BE2C (cell line): ENCODE measurements at regions not wholly inside any gene's neighbourhood (a gene's known extent, or its start where the extent isn't known, plus 50 kb on each side); places are given as distances from the start of the nearest gene placed in this dataset.

Source experiments
- DNase-seq: peaks from one replicate; pipeline ENCODE4 v3.0.0-alpha.2; 2020
- H3K27me3 ChIP-seq: fragments of 250-450 bp; sonication (Bioruptor Pico); 2 replicates; pipeline ENCODE4 v1.5.1; 2020; ENCODE audit warnings: mild to moderate bottlenecking
- H3K36me3 ChIP-seq: fragments of 250-450 bp; sonication (Bioruptor Pico); 2 replicates; pipeline ENCODE4 v1.5.1; 2020; ENCODE audit warnings: mild to moderate bottlenecking
- H3K4me1 ChIP-seq: fragments of 250-450 bp; sonication (Bioruptor Pico); 2 replicates; pipeline ENCODE4 v1.5.1; 2020
- H3K4me3 ChIP-seq: 2 replicates; pipeline ENCODE4 v1.5.1; 2011; ENCODE audit warnings: low read depth, low read length
- H3K9me3 ChIP-seq: fragments of 250-450 bp; sonication (Bioruptor Pico); 2 replicates; pipeline ENCODE4 v1.5.1; 2020
- CTCF ChIP-seq: IDR thresholded peaks from 2 replicates; pipeline ENCODE4 v1.5.1; 2012; ENCODE audit warnings: mild to moderate bottlenecking, low read depth, low read length

GRCh38 chr20:36090223-36090622 is 64.3 kb upstream of the EPB41L1 start:
- Histone ChIP-seq H3K4me1 (no peaks in the 10 kb centered on the region), H3K9me3 (no peaks in the 10 kb centered on the region), H3K27me3 (peaks cover 31% of the 10 kb centered on the region), H3K36me3 (no peaks in the 10 kb centered on the region), H3K4me3 (no peak overlapping the region)
- TF ChIP-seq CTCF: no peak
- no peak for DNase-seq

- Histone ChIP-seq H3K27me3 (peaks cover 31% of the 10 kb centered on the region), H3K4me1 (no peaks in the 10 kb centered on the region), H3K9me3 (no peaks in the 10 kb centered on the region), H3K4me3 (peak overlapping the region; percentile 37), H3K36me3 (no peaks in the 10 kb centered on the region)
- DNase-seq: peak; percentile 18
- no peak for TF ChIP-seq CTCF
Observed at GRCh38 chr20:36091561-36092397, 62.8 kb upstream of the EPB41L1 start.

GRCh38 chr20:36092398-36093024 is 62.0 kb upstream of the EPB41L1 start:
- H3K9me3 ChIP-seq: no peaks in the 10 kb centered on the region
- TF ChIP-seq CTCF: no peak
- peak; percentile 39 for DNase-seq
- no peaks in the 10 kb centered on the region for H3K36me3 ChIP-seq
- H3K4me3 ChIP-seq: peak overlapping the region; percentile 62
- H3K27me3 ChIP-seq: peaks cover 31% of the 10 kb centered on the region
- H3K4me1 ChIP-seq: no peaks in the 10 kb centered on the region

- peak; percentile 28 for DNase-seq
- Histone ChIP-seq H3K36me3 (no peaks in the 10 kb centered on the region), H3K9me3 (no peaks in the 10 kb centered on the region), H3K4me1 (no peaks in the 10 kb centered on the region; the same call in 1 of the 2 replicates), H3K27me3 (peaks cover 31% of the 10 kb centered on the region), H3K4me3 (peak overlapping the region; percentile 62)
- TF ChIP-seq CTCF: no peak
Observed at GRCh38 chr20:36093025-36093803, 61.3 kb upstream of the EPB41L1 start.

GRCh38 chr20:36093804-36094145 is 60.8 kb upstream of the EPB41L1 start:
- Histone ChIP-seq H3K9me3 (no peaks in the 10 kb centered on the region), H3K27me3 (peaks cover 31% of the 10 kb centered on the region), H3K4me3 (no peak overlapping the region; the same call in 1 of the 2 replicates), H3K4me1 (peaks cover 3% of the 10 kb centered on the region; the same call in 1 of the 2 replicates), H3K36me3 (no peaks in the 10 kb centered on the region)
- no peak for TF ChIP-seq CTCF
- no peak for DNase-seq
